Stimulated activated memory B cell treated with anti-CD40 and anti-IgM and Interleukin-4, amounts not matched to agents 10 μg/mL and 1 μg/mL and 100 μg/mL, for 72 hours (primary cell): ENCODE measurements at regions not wholly inside any gene's neighbourhood (a gene's known extent, or its start where the extent isn't known, plus 50 kb on each side); places are given as distances from the start of the nearest gene placed in this dataset.

Experiments used
- ATAC-seq: fragments of 150-1000 bp; cut with Tn5 transposase; 2 replicates; pipeline ENCODE4 v1.10.0; 2021
- H3K27ac Mint-ChIP-seq: one replicate; pipeline ENCODE4 v1.8.0; 2022; ENCODE audit warnings: mild to moderate bottlenecking, mixed read lengths
- H3K27me3 Mint-ChIP-seq: one replicate; pipeline ENCODE4 v1.8.0; 2022; ENCODE audit warnings: mixed read lengths
- H3K36me3 Mint-ChIP-seq: one replicate; pipeline ENCODE4 v1.8.0; 2022; ENCODE audit warnings: mixed read lengths
- H3K4me1 Mint-ChIP-seq: one replicate; pipeline ENCODE4 v1.8.0; 2022; ENCODE audit warnings: mixed read lengths
- H3K4me3 Mint-ChIP-seq: one replicate; pipeline ENCODE4 v1.8.0; 2022; ENCODE audit warnings: mild to moderate bottlenecking, moderate library complexity, mixed read lengths
- H3K9me3 Mint-ChIP-seq: one replicate; pipeline ENCODE4 v1.8.0; 2022; ENCODE audit warnings: mixed read lengths

- peaks cover 14% of the 10 kb centered on the region for H3K4me1 Mint-ChIP-seq
- ATAC-seq, result no peak
- peak overlapping the region; percentile 22 for H3K27ac Mint-ChIP-seq
These were observed 194.6 kb upstream of the C1QTNF7 start for GRCh38 chr4:15233264-15233597.

DNA sequence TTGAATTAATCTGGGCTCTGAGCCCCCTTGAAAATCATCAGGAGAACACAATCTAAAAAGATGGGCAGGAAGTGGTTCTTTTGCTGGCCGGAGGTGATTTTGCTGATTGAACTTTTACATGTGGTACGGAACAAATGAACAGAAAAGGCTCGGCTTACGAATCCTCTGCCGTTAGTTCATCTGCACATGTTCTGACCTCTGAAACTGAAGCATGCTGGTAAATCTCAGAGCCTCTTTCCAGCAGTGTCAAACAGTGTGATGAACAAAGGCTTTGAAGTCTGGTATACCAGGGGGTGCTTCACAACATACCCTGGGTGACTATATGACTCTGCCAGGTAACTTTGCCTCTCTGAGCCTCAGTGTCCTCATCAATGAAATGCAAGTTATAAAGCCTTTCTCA is 194.2 kb upstream of the C1QTNF7 start:
- Mint-ChIP-seq H3K27ac (peak overlapping the region; percentile 22), H3K4me1 (peaks cover 17% of the 10 kb centered on the region), H3K27me3 (no peaks in the 10 kb centered on the region), H3K9me3 (no peaks in the 10 kb centered on the region), H3K36me3 (no peaks in the 10 kb centered on the region), H3K4me3 (no peak overlapping the region)
- no peak for ATAC-seq

More at GRCh38 chr4:15233264-15233597, 194.6 kb upstream of the C1QTNF7 start:
- H3K9me3 Mint-ChIP-seq, result no peaks in the 10 kb centered on the region
- no peaks in the 10 kb centered on the region for H3K27me3 Mint-ChIP-seq
- H3K36me3 Mint-ChIP-seq, result no peaks in the 10 kb centered on the region
- no peak overlapping the region for H3K4me3 Mint-ChIP-seq

DNA sequence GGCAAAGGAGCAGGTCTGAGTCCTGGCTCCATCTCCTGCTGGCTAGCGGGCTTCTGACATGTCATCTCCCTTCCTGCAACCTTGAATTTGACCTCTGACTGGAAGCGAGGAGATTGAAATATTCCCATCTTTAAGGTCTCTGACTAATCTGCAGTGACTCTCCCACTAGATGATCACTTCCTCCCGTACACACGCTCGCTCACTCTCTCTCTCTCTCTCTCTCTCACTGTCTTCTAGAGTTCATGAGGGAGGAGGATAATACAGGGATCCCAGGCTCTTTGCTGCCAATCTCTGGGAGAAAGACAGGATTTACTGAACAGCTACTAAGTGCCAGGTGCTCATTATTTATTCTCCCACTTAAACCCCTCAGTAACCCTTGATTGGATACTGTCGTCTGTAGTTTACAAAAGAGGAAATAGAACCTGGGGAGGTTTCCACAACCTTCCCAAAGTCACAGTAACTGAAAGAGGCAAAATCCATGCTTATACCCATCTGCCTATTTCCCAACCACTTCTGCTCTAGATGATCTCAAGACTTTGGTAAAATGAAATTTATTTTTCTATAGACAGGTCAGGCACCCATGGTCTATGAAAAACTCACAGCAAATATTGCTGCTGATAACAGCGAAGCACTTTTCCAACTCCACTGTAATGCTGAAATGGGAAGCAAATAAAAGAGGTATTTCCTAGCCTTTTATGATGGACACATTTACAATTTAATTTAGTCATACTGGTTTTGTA is 193.5 kb upstream of the C1QTNF7 start:
- Mint-ChIP-seq H3K27ac (peak overlapping the region; percentile 22), H3K36me3 (no peaks in the 10 kb centered on the region), H3K4me1 (peaks cover 19% of the 10 kb centered on the region), H3K27me3 (no peaks in the 10 kb centered on the region), H3K4me3 (no peak overlapping the region), H3K9me3 (no peaks in the 10 kb centered on the region)
- ATAC-seq, result no peak

DNA sequence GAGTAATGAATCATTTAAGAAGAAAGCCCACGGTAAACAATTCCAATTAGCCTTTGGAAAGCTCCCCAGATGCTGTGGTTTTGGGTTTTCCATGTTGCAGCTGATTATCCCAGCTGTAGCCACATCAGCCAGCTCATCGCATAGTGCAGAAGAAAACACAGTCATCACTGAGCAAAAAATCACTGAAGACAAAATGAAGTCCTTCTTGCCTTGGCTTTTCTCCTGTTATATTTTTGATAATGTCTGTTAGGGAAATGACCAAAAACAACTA is 193.0 kb upstream of the C1QTNF7 start:
- Mint-ChIP-seq H3K27ac (no peak overlapping the region), H3K9me3 (no peaks in the 10 kb centered on the region), H3K36me3 (no peaks in the 10 kb centered on the region), H3K4me3 (no peak overlapping the region), H3K4me1 (peaks cover 19% of the 10 kb centered on the region), H3K27me3 (no peaks in the 10 kb centered on the region)
- ATAC-seq, result no peak

DNA sequence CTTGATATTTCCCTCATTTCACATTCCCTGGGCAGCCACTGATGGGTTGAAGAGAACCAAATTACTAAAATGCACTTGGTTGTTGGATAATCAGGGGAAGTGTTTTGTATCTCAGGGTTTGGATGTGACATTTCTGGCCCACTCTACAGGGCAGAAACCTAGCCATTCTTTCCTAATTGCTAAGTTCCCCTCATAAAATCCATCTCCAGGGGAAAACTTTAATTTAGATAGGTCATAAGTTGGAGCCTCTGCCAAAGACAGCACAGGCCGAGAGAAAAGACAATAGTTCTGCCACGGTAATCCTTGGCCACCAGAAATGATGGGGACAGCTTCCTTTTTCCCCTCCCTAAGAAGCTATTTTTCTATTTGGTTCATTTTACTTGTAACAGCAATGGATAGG is 192.7 kb upstream of the C1QTNF7 start:
- ATAC-seq, result no peak
- Mint-ChIP-seq H3K4me1 (peaks cover 19% of the 10 kb centered on the region), H3K9me3 (no peaks in the 10 kb centered on the region), H3K27me3 (no peaks in the 10 kb centered on the region), H3K4me3 (no peak overlapping the region), H3K36me3 (no peaks in the 10 kb centered on the region), H3K27ac (no peak overlapping the region)

DNA sequence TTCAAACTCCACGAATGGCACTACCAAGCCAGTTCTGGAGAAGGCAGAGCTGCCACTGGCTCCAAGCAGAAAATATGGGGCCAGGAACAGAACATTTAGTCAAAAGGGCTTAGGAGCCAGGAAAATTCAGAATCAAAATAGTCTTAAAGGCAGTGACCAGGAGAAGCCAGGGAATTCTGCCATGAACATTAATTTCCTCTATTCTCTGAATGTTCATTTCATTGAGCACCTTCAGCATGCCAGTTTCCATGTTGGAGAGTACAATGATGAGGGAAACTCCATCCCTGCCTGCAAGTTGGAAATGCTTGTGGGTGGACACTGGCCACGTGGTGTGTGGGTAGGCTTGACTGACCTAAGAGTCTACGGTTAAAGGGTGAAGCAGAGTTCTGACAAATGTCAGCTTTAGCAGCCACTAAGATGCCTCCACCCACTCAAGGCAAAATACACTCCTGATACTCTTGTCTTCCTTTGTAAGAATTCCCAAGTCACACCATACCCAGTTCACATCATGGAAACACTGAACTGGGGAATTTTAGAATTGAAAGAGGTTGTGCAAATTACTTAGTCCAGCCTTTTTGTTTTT is 190.1 kb upstream of the C1QTNF7 start:
- Mint-ChIP-seq H3K4me3 (no peak overlapping the region), H3K4me1 (peaks cover 19% of the 10 kb centered on the region), H3K27ac (no peak overlapping the region), H3K36me3 (no peaks in the 10 kb centered on the region), H3K9me3 (no peaks in the 10 kb centered on the region), H3K27me3 (no peaks in the 10 kb centered on the region)
- ATAC-seq, result no peak

GRCh38 chr4:15238720-15239119 is 189.1 kb upstream of the C1QTNF7 start:
- H3K27me3 Mint-ChIP-seq, result no peaks in the 10 kb centered on the region
- no peaks in the 10 kb centered on the region for H3K36me3 Mint-ChIP-seq
- no peak overlapping the region for H3K4me3 Mint-ChIP-seq
- peak; percentile 40 for ATAC-seq
- peaks cover 13% of the 10 kb centered on the region for H3K4me1 Mint-ChIP-seq
- H3K9me3 Mint-ChIP-seq, result no peaks in the 10 kb centered on the region
- no peak overlapping the region for H3K27ac Mint-ChIP-seq

- ATAC-seq, result no peak
- no peak overlapping the region for H3K4me3 Mint-ChIP-seq
- no peak overlapping the region for H3K27ac Mint-ChIP-seq
- H3K36me3 Mint-ChIP-seq, result no peaks in the 10 kb centered on the region
- H3K9me3 Mint-ChIP-seq, result no peaks in the 10 kb centered on the region
- H3K4me1 Mint-ChIP-seq, result peaks cover 5% of the 10 kb centered on the region
- H3K27me3 Mint-ChIP-seq, result no peaks in the 10 kb centered on the region
These were observed 188.0 kb upstream of the C1QTNF7 start for GRCh38 chr4:15239866-15240265.

DNA sequence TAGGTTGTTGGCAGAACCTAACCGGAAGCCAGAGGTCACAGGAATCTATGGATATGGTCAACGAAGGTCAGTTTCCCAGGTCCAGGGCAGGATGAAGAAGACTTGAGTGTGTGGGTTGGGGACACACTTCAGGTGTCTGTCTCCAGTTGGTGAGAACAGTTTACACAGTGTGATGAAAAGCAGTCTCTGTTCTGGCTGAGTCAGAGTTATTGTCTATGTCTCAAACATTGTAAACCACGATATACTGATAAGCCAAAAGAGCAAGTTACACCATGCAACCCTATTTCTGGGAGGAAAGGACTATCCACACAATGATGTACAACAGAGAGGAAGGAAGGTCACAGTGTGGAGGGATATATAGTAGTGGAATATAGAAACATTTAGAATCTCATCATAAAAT is 187.1 kb upstream of the C1QTNF7 start:
- Mint-ChIP-seq H3K36me3 (no peaks in the 10 kb centered on the region), H3K27ac (no peak overlapping the region), H3K9me3 (no peaks in the 10 kb centered on the region), H3K4me1 (peaks cover 5% of the 10 kb centered on the region), H3K4me3 (no peak overlapping the region), H3K27me3 (no peaks in the 10 kb centered on the region)
- no peak for ATAC-seq

DNA sequence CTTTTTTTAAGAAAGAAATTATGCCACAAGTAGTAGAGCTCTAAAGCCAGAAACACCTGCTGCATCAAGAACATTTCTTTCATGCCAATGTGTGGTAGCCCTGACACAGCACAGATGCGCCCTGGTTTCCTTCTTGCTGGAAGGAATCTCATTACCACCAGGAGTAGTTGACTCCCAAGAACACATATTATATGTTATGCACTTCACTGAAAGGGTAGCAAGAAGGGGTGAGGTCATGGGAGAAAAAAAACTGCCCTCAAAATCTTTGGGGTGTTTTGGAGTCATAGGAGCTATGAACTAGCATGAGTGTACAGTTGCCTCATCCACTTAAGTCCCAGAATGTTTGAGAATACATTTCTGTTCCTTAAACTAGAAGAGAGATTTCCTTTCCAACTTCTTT is 185.8 kb upstream of the C1QTNF7 start:
- Mint-ChIP-seq H3K27me3 (no peaks in the 10 kb centered on the region), H3K4me3 (no peak overlapping the region), H3K36me3 (no peaks in the 10 kb centered on the region), H3K27ac (no peak overlapping the region), H3K4me1 (peaks cover 5% of the 10 kb centered on the region), H3K9me3 (no peaks in the 10 kb centered on the region)
- ATAC-seq, result no peak

- Mint-ChIP-seq H3K36me3 (no peaks in the 10 kb centered on the region), H3K27ac (no peak overlapping the region), H3K27me3 (no peaks in the 10 kb centered on the region), H3K4me3 (no peak overlapping the region), H3K4me1 (no peaks in the 10 kb centered on the region), H3K9me3 (no peaks in the 10 kb centered on the region)
- no peak for ATAC-seq
These were observed 183.5 kb upstream of the C1QTNF7 start for GRCh38 chr4:15244354-15244753.

DNA sequence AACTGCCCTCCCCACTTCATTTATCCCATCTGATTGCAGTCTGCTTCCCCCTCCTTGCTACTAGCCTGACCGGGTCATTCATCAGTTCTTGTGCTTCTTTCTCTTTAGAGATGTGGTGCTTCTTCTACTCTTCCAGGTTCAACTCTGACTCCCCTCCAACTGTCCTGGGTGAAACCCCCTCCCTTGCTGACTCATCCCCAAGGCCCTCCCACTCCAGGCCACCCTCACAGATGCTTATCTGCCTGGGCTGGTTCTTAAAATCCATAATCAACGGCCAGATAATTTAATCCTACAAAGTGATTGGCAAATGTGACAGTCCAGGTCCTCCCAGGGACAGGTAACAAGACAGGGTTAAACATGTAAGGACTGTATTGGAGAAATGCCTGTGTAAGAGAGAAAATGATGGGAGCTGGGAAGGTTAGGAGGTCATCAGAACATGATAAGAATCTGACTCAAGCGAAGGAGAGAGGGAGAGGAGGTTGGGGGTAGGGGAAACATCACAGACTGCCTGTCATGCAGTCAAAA is 182.8 kb upstream of the C1QTNF7 start:
- Mint-ChIP-seq H3K36me3 (no peaks in the 10 kb centered on the region), H3K9me3 (no peaks in the 10 kb centered on the region), H3K27me3 (no peaks in the 10 kb centered on the region), H3K27ac (no peak overlapping the region), H3K4me1 (no peaks in the 10 kb centered on the region), H3K4me3 (no peak overlapping the region)
- ATAC-seq, result no peak

- Mint-ChIP-seq H3K36me3 (no peaks in the 10 kb centered on the region), H3K4me1 (peaks cover 7% of the 10 kb centered on the region), H3K27ac (no peak overlapping the region), H3K4me3 (no peak overlapping the region), H3K9me3 (no peaks in the 10 kb centered on the region), H3K27me3 (no peaks in the 10 kb centered on the region)
- no peak for ATAC-seq
These were observed 177.8 kb upstream of the C1QTNF7 start for GRCh38 chr4:15250021-15250441.

DNA sequence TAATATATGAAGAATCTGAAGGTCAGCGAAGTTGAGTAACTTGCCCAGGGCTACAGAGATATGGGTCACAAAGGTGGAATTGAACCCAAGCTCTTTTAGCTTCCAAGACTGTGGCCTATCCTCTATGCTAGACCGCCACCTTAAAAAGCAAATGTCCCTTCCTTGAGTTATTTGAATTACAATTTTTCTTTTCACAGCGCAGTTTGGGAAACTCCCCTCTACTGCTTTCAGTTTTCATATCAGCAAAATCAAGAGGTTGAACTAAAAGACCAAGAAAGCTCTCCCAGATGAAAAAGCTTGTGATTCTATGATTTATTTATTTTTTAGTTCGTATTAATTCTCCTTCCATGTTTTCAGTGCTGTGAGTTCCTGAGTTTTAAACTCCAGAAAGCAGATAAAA is 174.5 kb upstream of the C1QTNF7 start:
- Mint-ChIP-seq H3K27ac (no peak overlapping the region), H3K27me3 (no peaks in the 10 kb centered on the region), H3K9me3 (peaks cover 4% of the 10 kb centered on the region), H3K4me1 (peaks cover 7% of the 10 kb centered on the region), H3K36me3 (no peaks in the 10 kb centered on the region), H3K4me3 (no peak overlapping the region)
- ATAC-seq, result peak; percentile 47

- Mint-ChIP-seq H3K36me3 (no peaks in the 10 kb centered on the region), H3K27me3 (no peaks in the 10 kb centered on the region), H3K4me3 (no peak overlapping the region), H3K27ac (no peak overlapping the region), H3K4me1 (peaks cover 7% of the 10 kb centered on the region), H3K9me3 (peaks cover 4% of the 10 kb centered on the region)
- no peak for ATAC-seq
These were observed 173.5 kb upstream of the C1QTNF7 start for GRCh38 chr4:15254236-15254880.

DNA sequence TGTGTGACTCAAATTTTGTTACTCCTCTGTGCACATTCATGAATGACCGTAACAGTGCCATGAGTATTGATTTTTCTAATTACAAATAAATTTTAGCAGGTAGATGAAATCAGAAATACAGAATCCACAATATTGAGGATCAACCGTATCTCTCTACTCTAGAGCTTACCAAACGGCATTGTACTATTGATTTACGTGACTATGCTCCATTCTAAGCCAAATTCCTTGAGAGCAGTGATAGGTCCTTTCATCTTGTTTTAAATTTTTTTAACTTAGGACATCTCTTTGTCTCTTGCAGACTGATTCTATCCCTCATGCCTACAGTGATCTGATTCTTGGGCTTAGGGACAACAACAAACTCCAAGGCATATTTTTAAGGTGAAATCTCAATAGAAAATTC is 172.3 kb upstream of the C1QTNF7 start:
- H3K27me3 Mint-ChIP-seq, result no peaks in the 10 kb centered on the region
- ATAC-seq, result no peak
- H3K4me1 Mint-ChIP-seq, result peaks cover 7% of the 10 kb centered on the region
- no peak overlapping the region for H3K27ac Mint-ChIP-seq
- no peak overlapping the region for H3K4me3 Mint-ChIP-seq
- no peaks in the 10 kb centered on the region for H3K36me3 Mint-ChIP-seq
- peaks cover 4% of the 10 kb centered on the region for H3K9me3 Mint-ChIP-seq
